Skin epidermis (tissue), 12 donors: ENCODE measurements at regions not wholly inside any gene's neighbourhood (a gene's known extent, or its start where the extent isn't known, plus 50 kb on each side); places are given as distances from the start of the nearest gene placed in this dataset.

ENCODE experiments used
- H3K27ac ChIP-seq, 21 experiments: fragments of 200-600 bp; sonication (generic) in 11 of 21; one replicate each; pipeline ENCODE4 v1.5.0; 2020; ENCODE audit warnings: mild to moderate bottlenecking in 3 of 21, inconsistent platforms in 2 of 21, moderate library complexity in 2 of 21
- H3K4me3 ChIP-seq, 7 experiments: fragments of 200-600 bp; sonication (generic) in 2 of 7; one replicate each; pipeline ENCODE4 v1.5.0; 2020; ENCODE audit warnings: inconsistent platforms in 2 of 7, mild to moderate bottlenecking in 2 of 7, moderate library complexity in 1 of 7

DNA sequence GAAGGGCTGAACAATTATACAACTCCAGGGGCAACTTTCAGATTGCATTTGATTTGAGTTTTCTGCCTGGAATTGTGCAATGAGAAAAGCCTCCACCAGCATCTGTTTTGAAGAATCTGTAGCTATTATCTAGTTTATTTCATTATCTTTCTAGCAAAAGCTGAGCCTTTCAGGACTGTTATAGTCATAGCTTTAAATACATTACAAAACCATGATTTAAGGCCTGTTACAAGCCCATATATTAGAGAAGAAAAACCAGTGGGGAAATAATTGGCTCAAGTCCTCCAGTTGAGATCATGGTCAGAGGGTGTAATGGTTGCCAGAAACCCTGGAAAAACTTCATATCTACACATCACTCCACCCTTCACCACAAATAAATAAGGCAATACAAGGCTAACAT lies 676.2 kb downstream of the HDGFL1 start:
- no peak overlapping the region for H3K27ac ChIP-seq
- H3K4me3 ChIP-seq: no peak overlapping the region

DNA sequence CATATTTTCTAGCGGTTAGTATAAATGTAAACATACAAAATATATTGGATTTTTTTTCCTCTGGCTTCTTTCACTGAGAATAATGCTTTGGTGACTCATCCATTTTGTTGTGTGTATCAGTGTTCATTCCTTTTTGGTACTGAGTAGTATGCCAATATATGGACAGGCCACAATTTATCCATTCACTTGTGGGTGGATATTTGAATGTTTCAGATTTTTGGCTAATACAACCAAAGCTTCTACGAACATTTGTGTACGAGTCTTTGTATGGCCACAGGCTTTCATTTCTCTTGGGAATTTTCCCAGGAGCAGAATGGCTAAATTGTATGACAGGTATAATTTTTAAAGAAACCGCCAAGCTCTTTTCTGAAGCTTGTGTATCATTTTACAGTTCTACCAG lies 677.5 kb downstream of the HDGFL1 start:
- H3K4me3 ChIP-seq: no peak overlapping the region
- H3K27ac ChIP-seq: no peak overlapping the region

- Histone ChIP-seq H3K4me3 (no peak overlapping the region), H3K27ac (no peak overlapping the region)
Measured at GRCh38 chr6:23250556-23250955, 681.2 kb downstream of the HDGFL1 start.

DNA sequence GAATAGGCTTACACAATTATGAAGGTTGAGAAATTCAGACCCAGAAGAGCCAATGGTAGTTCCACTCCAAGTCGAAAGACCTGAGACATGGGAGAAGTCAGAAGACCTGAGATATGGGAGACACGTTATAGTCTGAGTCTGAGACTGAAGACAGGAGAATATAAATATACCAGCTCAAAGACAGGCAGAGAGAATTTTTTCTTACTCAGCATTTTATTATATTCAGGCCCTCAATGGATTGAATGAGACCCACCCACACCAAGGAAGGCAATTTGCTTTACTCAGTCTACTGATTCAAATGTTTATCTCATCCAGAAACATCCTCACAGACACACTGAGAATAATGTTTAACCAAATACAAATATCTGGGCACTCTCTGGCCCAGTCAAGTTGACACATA lies 693.5 kb downstream of the HDGFL1 start:
- no peak overlapping the region for H3K27ac ChIP-seq
- no peak overlapping the region for H3K4me3 ChIP-seq

GRCh38 chr6:23265270-23265669 lies 695.9 kb downstream of the HDGFL1 start:
- Histone ChIP-seq H3K4me3 (no peak overlapping the region), H3K27ac (no peak overlapping the region)

- H3K4me3 ChIP-seq: no peak overlapping the region
- no peak overlapping the region for H3K27ac ChIP-seq
Measured at GRCh38 chr6:23266536-23266935, 697.2 kb downstream of the HDGFL1 start.

DNA sequence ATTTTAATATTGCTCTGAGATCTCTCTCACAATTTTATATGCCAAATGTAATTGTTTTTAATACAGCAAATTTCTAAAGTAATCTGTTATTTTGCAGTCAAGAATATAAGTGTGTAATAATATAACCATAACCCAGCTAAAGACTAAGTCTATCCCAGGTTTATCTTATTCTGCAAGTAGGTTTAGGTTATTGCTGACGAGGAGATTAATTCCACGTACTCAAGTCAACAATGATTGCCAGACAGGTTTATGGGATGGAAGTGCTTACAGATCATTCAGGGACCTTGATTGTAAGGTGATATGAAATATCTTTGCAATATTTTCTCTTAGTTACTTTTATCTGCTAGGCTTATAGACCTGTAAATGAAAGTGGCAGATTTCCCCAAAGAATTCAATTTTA lies 698.3 kb downstream of the HDGFL1 start:
- no peak overlapping the region for H3K4me3 ChIP-seq
- H3K27ac ChIP-seq: no peak overlapping the region

GRCh38 chr6:23268348-23268747 lies 699.0 kb downstream of the HDGFL1 start:
- H3K27ac ChIP-seq: no peak overlapping the region
- no peak overlapping the region for H3K4me3 ChIP-seq

DNA sequence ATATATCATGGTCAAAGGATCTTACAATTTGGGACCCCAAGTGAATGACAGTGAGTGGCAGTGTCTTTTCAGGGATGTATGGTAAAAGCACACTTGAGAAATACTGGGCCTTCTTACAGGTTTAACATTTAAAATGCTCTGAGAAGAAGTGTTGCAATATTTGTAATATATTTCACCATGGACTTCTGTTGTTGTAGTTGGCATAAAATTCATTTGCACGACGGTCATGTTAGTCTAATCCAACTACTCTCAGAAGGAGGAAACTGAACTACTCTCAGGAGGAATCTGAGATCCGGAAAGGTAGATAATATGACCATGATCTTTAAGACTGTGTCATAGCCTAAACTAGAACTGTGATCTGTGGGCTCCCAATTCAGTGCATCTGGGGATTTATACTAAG lies 700.1 kb downstream of the HDGFL1 start:
- no peak overlapping the region for H3K27ac ChIP-seq
- no peak overlapping the region for H3K4me3 ChIP-seq

- Histone ChIP-seq H3K27ac (no peak overlapping the region), H3K4me3 (no peak overlapping the region)
Measured at GRCh38 chr6:23272536-23272935, 703.2 kb downstream of the HDGFL1 start.

DNA sequence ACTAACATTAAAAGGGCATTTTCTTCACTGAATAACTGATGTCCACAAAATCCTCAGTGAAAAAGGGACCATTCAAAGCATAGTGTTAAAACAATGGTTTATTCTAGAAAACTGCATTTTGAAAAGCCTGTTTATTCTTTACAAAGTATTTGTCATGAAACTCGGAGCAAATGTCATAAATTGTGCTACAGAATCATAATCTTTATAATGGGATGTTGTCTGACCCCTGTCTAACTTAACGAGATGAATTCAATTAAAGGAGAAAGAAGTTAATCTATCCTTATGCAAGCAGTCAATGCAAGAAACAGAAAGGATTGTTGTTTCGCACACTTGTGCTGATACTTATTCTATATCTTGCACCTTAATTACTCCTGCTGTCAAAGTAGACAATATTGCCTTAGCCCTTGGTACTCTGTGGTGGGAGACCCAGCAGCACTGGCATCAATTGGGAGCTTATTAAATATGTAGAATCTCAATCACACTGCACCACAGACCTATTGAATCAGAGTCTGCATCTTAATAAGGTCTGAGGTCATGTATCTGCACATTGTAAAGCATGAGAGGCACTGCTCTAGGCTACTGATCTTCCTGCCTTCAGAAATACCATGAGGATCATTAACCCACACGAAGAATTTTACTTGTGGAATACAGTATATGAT lies 708.3 kb downstream of the HDGFL1 start:
- H3K4me3 ChIP-seq: no peak overlapping the region
- H3K27ac ChIP-seq: no peak overlapping the region

- H3K27ac ChIP-seq: no peak overlapping the region
- no peak overlapping the region for H3K4me3 ChIP-seq
Measured at GRCh38 chr6:23278180-23278532, 708.8 kb downstream of the HDGFL1 start.

- Histone ChIP-seq H3K4me3 (no peak overlapping the region), H3K27ac (no peak overlapping the region)
Measured at GRCh38 chr6:23280437-23280836, 711.1 kb downstream of the HDGFL1 start.

DNA sequence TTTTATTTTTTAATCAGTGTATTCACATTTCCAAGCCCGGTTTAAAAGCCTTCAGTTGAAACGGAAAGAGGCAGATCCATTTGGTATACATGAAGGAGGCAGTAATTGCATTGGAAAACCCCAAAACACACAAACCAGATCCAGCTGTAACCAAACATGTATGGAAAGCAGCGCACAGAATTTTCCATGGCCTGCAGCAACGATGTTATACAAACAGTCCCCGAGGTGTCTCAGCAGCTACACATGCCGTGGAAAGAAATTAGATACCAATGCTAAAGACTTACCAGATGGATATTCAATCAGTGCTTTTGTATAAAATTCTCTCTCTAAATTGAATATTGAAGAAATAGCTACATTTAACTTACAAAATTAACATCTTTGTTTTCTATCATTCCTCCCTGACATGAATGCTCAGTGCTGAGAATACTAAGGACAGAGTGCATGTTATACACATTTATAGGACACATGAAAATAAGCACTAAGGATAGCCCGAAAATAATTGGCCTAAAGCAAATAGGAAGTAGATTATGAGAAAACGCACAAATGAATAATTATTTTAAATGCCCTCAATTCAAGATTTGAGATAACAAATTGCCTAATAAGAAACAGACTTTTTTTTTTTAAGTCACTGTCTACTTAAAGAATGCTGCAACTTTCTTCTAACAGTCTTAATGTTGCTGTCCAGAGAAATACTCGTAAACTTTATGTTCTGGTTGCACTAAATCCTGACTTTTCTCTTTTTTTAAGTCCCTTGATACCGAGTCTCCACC lies 713.1 kb downstream of the HDGFL1 start:
- H3K4me3 ChIP-seq: no peak overlapping the region
- no peak overlapping the region for H3K27ac ChIP-seq

GRCh38 chr6:23293653-23294052 lies 724.3 kb downstream of the HDGFL1 start:
- no peak overlapping the region for H3K4me3 ChIP-seq
- H3K27ac ChIP-seq: no peak overlapping the region

- Histone ChIP-seq H3K4me3 (no peak overlapping the region), H3K27ac (no peak overlapping the region)
Measured at GRCh38 chr6:23301556-23301955, 732.2 kb downstream of the HDGFL1 start.

- no peak overlapping the region for H3K4me3 ChIP-seq
- no peak overlapping the region for H3K27ac ChIP-seq
Measured at GRCh38 chr6:23302514-23302913, 733.1 kb downstream of the HDGFL1 start.

DNA sequence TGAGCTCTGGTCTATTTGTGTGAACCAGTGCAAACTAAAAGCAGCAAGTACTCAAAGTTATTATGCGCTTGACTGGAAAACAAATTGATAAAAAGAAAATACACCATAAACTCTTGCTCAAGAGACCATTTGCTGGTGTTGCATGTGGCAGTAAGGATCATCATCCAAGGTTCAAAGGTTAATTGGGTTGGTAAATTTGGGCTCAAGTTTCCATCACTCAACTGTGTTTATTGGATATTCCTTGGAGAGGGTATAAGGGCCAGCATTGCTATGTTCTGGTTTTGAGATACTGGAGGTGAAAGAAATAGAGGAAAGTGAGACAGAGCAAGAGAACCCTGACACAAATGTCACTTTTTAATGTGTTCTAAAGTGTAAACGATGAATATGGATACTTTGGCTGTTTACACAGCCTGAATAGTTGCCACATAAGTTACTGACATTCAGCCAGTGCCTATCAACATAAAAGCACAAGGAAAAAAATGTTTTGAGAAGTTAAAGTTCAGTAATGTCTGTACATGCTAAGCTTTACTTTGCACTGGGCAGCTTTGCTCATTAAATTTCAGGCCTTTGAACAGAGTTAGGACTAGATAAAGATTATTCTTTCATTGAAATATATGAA lies 736.1 kb downstream of the HDGFL1 start:
- no peak overlapping the region for H3K4me3 ChIP-seq
- H3K27ac ChIP-seq: no peak overlapping the region

DNA sequence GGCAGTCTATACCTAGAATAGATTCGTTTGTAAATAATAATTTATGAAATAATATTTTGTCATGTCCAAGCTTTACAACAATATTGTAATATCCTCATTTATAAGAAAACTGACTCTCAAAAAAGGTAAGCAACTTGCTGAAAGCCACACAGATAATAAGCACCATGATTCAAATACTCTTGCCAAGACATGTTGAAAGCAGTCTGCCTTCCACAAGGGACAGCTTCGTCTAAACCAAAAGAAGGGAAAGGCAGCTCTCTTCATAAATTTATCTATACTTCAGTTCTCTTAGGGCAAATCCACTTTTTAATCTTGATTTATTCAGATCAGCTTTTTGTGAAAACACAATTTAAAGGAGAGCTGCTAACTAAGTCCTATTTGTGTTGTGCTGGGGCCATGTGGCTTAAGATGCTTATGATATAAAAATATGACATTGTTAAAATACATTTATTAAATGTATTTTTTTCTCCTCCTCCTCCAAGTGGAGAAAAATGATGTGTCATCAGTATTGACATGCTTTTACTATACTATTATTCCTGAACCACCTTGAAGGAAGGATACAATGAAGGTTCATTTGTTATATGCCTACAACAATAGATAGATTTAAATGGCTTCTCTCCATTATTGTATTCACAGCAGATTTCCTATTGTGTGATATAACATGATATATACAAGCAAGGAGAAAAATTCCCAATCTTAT lies 737.0 kb downstream of the HDGFL1 start:
- no peak overlapping the region for H3K27ac ChIP-seq
- H3K4me3 ChIP-seq: no peak overlapping the region

DNA sequence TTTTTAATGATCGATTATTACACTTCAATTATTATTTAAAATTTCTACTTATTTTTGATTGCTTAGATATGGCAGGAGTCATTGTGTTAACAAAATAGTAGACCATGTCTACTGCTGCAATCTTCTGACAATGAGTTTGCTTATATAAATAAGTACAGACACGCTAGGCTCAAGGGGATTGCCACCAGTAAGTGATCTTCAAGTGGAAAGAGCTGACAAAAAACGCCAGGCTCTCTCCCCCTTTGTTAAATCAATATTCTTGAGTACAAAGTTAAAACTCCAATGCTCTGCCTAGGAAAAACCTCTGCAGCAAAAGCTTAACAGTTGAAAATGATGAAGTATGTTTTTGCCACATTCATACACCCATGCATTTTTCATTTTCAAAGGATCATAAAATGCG lies 738.1 kb downstream of the HDGFL1 start:
- no peak overlapping the region for H3K27ac ChIP-seq
- H3K4me3 ChIP-seq: no peak overlapping the region

DNA sequence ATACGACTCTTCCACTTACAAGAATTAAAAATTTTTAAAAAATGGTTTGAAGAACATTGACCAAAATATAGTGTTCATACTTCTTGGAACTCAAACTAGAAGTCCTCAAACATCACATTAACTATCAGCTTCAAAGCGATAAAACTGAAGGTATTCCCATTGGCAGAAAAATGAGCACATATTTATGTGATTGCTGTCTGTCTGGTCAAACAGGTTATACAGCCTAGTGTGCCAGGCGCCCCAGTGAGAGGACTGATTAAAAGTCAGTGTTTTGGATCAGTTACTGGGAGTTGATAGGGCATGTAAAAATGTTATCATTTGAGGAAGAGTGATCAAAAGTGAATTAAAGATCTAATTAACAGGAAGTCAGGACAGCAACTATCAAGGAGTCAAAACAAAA lies 738.8 kb downstream of the HDGFL1 start:
- Histone ChIP-seq H3K4me3 (no peak overlapping the region), H3K27ac (no peak overlapping the region)
